ENCODE measurements at regions not wholly inside any gene's neighbourhood (a gene's known extent, or its start where the extent isn't known, plus 50 kb on each side); places are given as distances from the start of the nearest gene placed in this dataset.

DNA sequence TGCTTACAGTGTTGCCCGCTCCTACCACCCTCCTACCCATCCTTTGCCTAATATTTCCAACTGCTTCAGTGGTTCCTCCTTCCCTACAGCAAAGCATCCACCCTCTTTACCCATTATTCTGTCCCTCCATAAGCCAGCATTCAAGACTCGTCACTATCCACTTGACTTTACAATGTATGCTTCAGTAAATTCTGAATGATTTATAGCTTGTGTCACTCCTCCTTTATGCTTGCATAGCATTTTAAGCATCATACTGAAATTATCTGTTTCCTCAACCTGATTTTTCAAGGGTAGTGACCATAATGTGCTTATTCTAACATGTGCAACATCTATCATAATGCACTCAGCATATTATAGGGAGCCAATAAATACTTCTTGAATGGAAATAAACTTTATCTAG, 365.5 kb downstream of the RAB28 start:
- WGBS, 2 donors: 60 to 84% methylated on average over 2 of the region's 2 CpGs
- Histone ChIP-seq H3K36me3 (no peaks in the 10 kb centered on the region), H3K9me3 (no peaks in the 10 kb centered on the region), H3K27ac (no peak overlapping the region), H3K27me3 (no peaks in the 10 kb centered on the region), H3K4me1 (no peaks in the 10 kb centered on the region), H3K4me3 (no peak overlapping the region)
- DNase-seq (no peak), FAIRE-seq (no peak), ATAC-seq (no peak)
- TF ChIP-seq, protein P1, sequence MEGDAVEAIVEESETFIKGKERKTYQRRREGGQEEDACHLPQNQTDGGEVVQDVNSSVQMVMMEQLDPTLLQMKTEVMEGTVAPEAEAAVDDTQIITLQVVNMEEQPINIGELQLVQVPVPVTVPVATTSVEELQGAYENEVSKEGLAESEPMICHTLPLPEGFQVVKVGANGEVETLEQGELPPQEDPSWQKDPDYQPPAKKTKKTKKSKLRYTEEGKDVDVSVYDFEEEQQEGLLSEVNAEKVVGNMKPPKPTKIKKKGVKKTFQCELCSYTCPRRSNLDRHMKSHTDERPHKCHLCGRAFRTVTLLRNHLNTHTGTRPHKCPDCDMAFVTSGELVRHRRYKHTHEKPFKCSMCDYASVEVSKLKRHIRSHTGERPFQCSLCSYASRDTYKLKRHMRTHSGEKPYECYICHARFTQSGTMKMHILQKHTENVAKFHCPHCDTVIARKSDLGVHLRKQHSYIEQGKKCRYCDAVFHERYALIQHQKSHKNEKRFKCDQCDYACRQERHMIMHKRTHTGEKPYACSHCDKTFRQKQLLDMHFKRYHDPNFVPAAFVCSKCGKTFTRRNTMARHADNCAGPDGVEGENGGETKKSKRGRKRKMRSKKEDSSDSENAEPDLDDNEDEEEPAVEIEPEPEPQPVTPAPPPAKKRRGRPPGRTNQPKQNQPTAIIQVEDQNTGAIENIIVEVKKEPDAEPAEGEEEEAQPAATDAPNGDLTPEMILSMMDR (IDR thresholded peaks at IDR 0.05): no peak
- intact Hi-C loops (cut with DNase I): no loop called here

DNA sequence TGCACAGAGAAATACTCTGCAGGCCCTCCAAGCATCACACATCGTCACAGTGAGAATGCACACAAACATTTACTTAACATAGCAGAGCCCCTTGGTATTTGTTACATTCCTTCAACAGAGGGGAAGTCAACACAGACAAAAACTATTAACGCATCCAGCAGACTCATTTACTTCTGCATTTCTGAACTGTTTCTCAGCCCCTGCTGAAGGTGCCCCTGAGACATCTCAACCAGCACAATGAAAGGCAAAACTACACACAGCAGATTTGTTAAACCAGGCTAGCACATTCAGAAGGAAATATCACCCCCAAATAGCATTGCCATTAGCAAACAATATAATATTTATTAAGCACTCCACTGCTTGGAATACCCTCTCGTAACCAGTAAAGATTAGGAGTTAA, 367.0 kb downstream of the RAB28 start:
- H3K4me3 ChIP-seq: no peak overlapping the region
- FAIRE-seq (no peak), ATAC-seq (no peak), DNase-seq (no peak)
- WGBS, 2 donors: 58 to 71% methylated on average over 3 of the region's 3 CpGs
- H3K27me3 ChIP-seq: no peaks in the 10 kb centered on the region
- H3K4me1 ChIP-seq: no peaks in the 10 kb centered on the region
- intact Hi-C loops (cut with DNase I): no loop called here
- TF ChIP-seq, protein P1 (IDR thresholded peaks at IDR 0.05): no peak
- no peaks in the 10 kb centered on the region for H3K36me3 ChIP-seq
- no peak overlapping the region for H3K27ac ChIP-seq
- H3K9me3 ChIP-seq: no peaks in the 10 kb centered on the region

DNA sequence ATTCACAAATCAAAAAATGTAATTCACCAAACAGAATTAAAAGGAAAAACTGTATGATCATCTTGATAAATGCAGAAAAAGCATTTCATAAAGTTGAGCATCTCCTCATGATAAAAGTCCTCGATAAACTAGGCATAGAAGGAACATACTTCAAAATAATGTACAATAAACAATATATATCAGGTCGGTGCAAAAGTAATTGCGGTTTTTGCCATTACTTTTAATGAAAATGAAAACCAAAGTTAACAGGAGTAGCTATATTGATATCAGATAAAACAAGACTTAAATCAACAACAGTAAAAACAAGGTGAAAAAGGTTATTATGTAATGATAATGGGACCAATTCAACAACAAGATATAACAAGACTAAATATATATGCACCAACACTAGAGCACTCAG, 372.1 kb downstream of the RAB28 start:
- intact Hi-C loops (cut with DNase I): no loop called here
- no peak for ATAC-seq
- WGBS, 2 donors: 83 to 85% methylated on average over 3 of the region's 3 CpGs

DNA sequence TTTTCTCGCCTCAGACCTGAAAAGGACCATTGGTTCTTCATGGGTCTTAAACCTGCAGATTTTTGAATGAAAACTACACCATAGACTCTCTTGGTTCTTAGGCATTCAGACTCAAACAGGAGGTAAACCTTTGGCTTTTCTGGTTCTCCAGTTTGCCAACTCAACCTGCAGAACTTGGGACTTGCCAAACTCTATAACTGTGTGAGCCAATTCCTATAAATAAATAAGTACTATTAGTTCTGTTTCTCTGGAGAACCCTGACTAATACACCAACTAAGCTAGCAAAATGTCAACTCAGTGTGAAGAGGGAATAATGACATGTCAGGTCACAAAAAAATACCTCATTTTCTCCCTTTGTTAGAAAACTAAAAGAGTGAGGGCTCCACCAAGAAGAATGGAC, 374.6 kb downstream of the RAB28 start:
- ATAC-seq: no peak
- DNase-seq: no peak
- no peaks in the 10 kb centered on the region for H3K4me1 ChIP-seq
- H3K4me3 ChIP-seq: no peak overlapping the region
- H3K27me3 ChIP-seq: no peaks in the 10 kb centered on the region
- intact Hi-C loops (cut with DNase I): no loop called here
- TF ChIP-seq, protein P1 (IDR thresholded peaks at IDR 0.05): no peak
- WGBS, 2 donors: 78 to 83% methylated on average over 1 of the region's 1 CpG
- H3K9me3 ChIP-seq: no peaks in the 10 kb centered on the region
- H3K27ac ChIP-seq: no peak overlapping the region
- no peaks in the 10 kb centered on the region for H3K36me3 ChIP-seq
- FAIRE-seq: no peak

More for the DNA sequence above, 372.1 kb downstream of the RAB28 start:
- TF ChIP-seq, protein P1 (IDR thresholded peaks at IDR 0.05): no peak
- Histone ChIP-seq H3K4me3 (no peak overlapping the region), H3K27me3 (no peaks in the 10 kb centered on the region), H3K4me1 (no peaks in the 10 kb centered on the region), H3K27ac (no peak overlapping the region), H3K9me3 (no peaks in the 10 kb centered on the region), H3K36me3 (no peaks in the 10 kb centered on the region)
- no peak for DNase-seq
- FAIRE-seq: no peak

DNA sequence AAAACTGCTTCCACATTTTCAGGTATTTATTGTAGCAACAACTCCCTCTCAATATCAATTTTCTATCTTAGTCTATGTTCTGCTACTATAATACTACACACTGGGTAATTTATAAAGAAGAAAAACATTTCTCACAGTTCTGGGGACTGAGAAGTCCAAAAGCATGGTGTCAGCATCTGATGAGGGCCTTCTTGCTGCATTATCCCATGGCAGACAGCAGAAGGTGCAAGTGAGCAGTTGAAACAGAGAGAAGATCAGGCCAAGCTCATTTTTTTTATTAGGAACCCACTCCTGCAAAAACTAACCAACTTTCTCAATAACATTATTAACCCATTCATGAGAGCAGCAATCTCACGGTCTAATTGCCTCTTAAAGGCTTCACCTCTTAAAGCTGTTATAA, 376.0 kb downstream of the RAB28 start:
- 88% methylated on average over 1 of the region's 1 CpG for WGBS, 2 donors
- H3K4me3 ChIP-seq: no peak overlapping the region
- intact Hi-C loops (cut with DNase I): no loop called here
- TF ChIP-seq, protein P1 (IDR thresholded peaks at IDR 0.05): no peak
- no peak for DNase-seq
- H3K4me1 ChIP-seq: no peaks in the 10 kb centered on the region
- no peaks in the 10 kb centered on the region for H3K36me3 ChIP-seq
- H3K27ac ChIP-seq: no peak overlapping the region
- no peaks in the 10 kb centered on the region for H3K27me3 ChIP-seq
- no peak for ATAC-seq
- no peak for FAIRE-seq
- H3K9me3 ChIP-seq: no peaks in the 10 kb centered on the region

Data from pancreas (tissue), 10 donors.